ENCODE measurements at regions not wholly inside any gene's neighbourhood (a gene's known extent, or its start where the extent isn't known, plus 50 kb on each side); places are given as distances from the start of the nearest gene placed in this dataset.

DNA sequence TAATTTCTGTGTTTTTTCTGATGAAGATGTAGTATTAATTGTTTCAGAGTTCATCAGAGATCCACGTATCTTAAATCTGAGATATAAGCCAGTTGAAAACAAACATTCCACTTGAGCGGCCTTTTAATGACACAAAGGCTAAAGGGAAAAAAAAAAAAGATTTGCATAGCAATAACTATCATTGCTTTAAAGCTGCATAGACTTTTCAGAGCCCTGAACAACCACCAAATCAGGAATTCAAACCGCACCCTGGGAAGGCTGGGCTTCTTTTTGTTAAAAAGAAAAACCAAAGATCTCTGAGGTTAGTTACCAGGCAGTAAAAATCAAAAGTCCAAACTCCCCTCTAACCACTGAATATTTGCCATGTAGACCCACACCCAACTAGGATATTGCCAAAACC, 206.0 kb downstream of the HHIP start (continued):
- no peak for TF ChIP-seq YY1 (IDR thresholded peaks at IDR 0.05; ENCODE audit: low read depth, low read length)
- no peak for TF ChIP-seq JUN (IDR thresholded peaks at IDR 0.05; ENCODE audit: low read depth, low read length)
